Femur (tissue), 1 donor: ENCODE measurements at regions not wholly inside any gene's neighbourhood (a gene's known extent, or its start where the extent isn't known, plus 50 kb on each side); places are given as distances from the start of the nearest gene placed in this dataset.

Experiments
- DNase-seq: peaks from one replicate; pipeline ENCODE4 v3.0.0-alpha.2; 2017

- no peak for DNase-seq
Observed at GRCh38 chr9:36764364-36765076, 191.8 kb downstream of the MELK start.

DNA sequence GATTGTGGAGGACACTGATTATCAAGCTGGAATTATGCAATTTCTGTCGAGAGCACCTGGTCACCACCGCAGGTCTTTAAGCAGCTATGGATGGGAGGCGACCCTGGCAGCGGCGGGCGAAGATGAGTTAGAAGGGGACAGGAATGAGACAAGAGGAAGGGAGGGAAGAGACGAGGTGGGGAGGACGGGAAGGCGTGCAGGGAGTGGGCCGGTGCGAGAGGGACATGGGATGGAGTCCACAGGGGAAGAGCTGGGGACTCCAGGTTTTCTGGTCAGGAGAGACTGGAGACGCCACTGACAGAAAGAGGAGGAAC is 192.3 kb downstream of the MELK start:
- DNase-seq = no peak

- peak; percentile 63 for DNase-seq
Observed at GRCh38 chr9:36765468-36766341, 193.0 kb downstream of the MELK start.

DNA sequence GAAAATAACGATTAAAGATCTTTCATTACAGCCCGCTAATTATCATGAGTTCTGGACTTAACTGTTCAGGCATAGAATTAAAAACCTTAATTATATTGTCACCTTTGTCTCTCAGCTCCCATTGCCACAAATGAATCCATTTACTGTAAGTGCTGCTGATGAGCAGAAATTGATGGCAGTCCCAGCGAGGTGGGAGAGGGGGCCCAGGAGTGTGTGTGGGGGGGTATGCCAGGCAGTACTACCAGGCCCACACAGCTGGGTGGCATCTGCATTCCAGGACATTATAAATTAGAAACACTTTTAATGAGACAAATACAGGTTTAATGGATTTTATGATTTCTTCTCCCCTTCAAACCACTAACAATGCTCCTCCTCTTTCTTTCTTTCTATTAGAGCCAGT is 196.0 kb downstream of the MELK start:
- no peak for DNase-seq

- DNase-seq = no peak
Observed at GRCh38 chr9:36770025-36770424, 197.3 kb downstream of the MELK start.

DNA sequence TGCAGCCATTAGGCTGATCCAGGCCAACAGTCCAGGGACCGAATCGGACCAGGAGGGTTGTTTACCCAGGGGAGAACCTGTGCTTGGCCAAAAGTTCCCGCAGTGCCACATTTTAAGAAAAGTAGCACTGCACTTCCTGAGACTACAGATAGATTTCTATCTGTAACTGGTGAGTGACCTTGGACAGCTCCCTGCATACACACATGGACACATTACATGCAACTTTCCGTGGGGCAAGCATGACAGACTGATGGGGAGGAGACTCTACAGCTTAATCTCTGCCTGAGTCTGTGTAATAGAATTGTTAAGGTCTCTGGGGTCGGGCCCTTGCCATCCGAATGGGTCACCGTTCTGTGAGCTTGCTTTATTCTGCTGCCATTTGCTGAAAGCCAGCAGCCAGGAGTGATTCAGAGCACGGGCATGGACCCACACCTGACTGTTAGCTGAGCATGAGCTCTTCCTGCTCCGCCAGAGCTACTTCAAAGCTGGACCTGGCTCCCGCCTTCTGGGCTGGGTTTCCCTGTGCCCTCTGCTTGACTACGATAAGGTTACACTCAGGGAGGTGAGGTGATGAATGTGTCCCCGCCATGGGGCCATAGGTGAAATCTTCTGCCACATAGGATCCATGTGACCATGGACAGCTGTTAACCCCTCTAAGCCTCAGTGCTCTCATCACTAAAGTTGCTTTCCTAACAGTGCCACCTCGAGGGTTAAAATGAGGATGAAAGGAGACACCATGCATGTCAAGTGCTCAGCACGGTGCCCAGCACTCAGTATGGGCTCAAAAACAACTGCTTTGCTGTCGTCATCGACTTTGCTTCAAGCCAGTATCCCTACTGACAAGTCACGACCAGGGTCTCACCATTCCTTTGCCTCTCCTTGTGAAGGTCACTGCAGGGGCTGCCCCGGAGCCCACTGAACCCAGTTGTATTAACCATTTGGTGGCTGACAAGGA is 200.0 kb downstream of the MELK start:
- DNase-seq = peak; percentile 25

DNA sequence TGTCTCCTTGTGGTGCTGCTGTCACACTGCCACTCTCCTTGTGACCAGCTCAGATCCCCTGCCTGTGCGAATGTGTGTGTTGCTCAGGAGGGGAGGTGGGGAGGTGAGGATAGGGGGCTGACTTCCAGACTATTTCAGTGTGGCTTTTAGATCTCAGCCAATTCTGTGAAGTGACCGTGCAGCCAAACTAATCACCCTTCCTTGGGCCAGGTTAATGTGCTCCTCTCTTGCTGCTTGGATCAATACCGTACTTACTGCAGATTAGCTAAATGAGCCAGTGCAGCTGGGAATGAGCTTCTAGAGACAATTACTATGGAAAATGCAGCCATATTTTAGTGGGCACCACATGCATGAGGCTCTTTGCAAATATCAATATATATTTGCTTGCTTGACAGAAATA is 206.0 kb downstream of the MELK start:
- DNase-seq = no peak

DNA sequence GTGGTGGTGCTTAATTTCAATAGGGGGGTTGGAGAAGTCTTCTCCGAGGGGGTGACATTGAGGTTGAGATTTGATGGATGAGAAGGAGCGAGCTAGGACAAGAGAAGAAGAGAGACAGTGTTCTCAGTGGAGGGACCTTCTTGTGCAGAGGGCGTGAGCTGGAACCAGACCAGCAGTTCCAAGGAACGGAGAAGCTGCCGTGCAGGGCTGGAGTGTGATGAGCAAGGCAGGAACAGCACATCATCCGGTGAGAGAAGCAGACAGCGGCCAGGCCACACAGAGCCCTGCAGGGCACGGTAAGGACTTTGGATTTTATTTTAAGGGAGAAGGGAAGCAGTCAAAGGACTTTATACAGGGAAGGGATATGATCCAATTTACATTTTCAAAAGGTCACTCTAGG is 206.9 kb downstream of the MELK start:
- no peak for DNase-seq

GRCh38 chr9:36780186-36780585 is 207.5 kb downstream of the MELK start:
- no peak for DNase-seq

- no peak for DNase-seq
Observed at GRCh38 chr9:36781533-36781932, 208.8 kb downstream of the MELK start.
